ENCODE measurements at regions not wholly inside any gene's neighbourhood (a gene's known extent, or its start where the extent isn't known, plus 50 kb on each side); places are given as distances from the start of the nearest gene placed in this dataset.
"Not testable (repeated sequence)": the region's sequence is repeated elsewhere in the genome, so short reads cannot be mapped to it uniquely, and the experiment has no call there.

GRCh38 chr7:24436131-24436920 is 136.9 kb upstream of the PALS2 start:
- no peak for DNase-seq

- DNase-seq = no peak
These were observed 135.0 kb upstream of the PALS2 start for GRCh38 chr7:24438232-24438631.

DNA sequence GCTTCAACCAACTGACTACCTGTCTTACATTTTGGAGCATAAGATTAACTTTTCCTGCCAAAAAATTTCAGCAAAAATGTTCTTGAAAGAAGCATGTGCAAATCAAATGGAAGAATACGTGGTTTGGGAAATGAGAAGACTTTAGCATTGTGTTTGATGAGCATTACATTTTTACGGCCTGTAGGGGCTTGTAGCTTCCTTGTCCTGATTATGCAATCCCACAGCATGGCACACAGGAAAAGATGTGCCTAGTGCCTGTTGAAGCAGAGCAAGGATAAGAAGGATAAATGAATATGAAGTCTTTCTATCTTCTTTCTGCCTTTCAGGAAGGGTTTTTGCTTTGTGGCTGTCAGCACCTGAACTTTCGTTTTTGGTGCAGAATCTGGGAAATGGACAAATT is 134.1 kb upstream of the PALS2 start:
- not testable (repeated sequence) for DNase-seq

- DNase-seq = no peak
These were observed 132.4 kb upstream of the PALS2 start for GRCh38 chr7:24440892-24441291.

- DNase-seq = no peak
These were observed 131.8 kb upstream of the PALS2 start for GRCh38 chr7:24441314-24442027.

- DNase-seq = peak; percentile 62
These were observed 131.0 kb upstream of the PALS2 start for GRCh38 chr7:24442170-24442777.

GRCh38 chr7:24444666-24445440 is 128.4 kb upstream of the PALS2 start:
- DNase-seq = no peak

DNA sequence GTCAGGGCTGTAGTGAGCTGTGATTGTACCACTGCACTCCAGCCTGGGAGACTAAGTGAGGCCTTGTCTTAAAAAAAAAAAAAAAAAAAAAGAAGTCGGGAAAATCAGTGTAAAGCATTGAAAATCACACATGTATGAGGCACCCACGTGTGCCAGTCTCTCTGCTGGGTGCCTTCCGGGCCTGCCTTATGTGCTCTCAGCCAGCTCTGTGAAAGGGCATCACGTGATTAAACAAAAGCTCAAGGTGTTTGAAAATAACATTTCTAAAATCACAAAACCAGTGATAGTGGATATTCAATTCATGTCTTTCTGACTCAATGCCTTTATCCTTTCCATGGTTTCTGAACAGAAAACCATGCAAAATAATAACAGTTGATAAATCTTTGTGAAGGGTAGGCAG is 125.2 kb upstream of the PALS2 start:
- DNase-seq = no peak

GRCh38 chr7:24449416-24449815 is 123.8 kb upstream of the PALS2 start:
- not testable (repeated sequence) for DNase-seq

DNA sequence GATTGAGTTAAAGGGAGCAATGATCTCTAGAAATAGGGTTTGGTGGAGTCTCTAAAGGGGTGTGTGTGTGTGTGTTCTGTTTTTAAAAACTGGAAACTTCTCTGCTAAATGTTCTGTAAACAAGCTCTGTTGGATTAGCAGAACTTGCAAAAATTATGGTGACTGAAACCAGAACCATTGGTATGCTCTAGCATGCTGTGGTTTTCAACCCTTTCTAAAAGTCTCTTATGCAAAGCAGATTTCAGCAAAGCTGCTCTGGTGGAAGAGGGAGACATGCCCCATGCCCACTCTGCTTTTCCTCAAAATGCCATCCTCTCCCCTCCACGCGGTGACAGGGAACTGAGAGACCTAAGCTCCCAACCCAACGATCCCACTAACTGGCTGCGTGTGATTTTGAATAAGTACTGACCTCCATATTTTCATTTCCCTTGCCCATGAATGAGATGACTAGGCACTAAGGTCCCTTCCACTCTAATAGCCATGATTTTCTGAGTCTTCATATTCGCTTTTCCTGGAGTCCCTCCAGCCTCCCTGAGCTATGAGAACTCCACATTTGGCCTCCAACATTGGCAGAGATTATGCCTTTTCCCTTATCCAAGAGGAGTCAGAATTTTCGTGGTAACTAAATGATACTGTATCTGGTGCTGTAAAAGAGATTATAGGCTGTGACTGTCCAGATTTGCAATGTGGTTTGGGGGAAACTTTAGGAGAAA is 117.3 kb upstream of the PALS2 start:
- DNase-seq = no peak

- no peak for DNase-seq
These were observed 116.6 kb upstream of the PALS2 start for GRCh38 chr7:24456526-24457218.

- no peak for DNase-seq
These were observed 116.1 kb upstream of the PALS2 start for GRCh38 chr7:24457219-24457558.

- no peak for DNase-seq
These were observed 111.1 kb upstream of the PALS2 start for GRCh38 chr7:24462117-24462516.

DNA sequence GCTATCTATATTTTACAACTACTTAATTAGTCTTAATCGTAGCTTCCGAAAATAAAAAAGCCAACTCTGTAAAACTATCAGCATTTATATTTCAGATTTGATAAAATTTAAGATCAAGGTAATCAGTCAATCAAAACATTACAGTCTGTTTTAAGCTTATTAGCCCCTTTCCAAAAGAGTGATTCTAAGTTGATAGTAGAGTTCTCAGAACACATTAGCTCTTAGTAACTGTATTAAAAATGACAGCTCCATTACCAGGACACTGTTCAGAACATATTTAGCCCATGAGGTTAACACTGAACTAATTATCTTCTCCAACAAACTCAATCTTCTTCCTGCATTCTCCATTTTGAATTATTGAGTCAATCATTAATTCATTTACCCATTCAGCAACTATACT is 110.3 kb upstream of the PALS2 start:
- DNase-seq = no peak

GRCh38 chr7:24463474-24463873 is 109.8 kb upstream of the PALS2 start:
- DNase-seq = no peak

- DNase-seq = no peak
These were observed 108.4 kb upstream of the PALS2 start for GRCh38 chr7:24464861-24465260.

- no peak for DNase-seq
These were observed 107.0 kb upstream of the PALS2 start for GRCh38 chr7:24466168-24466768.

GRCh38 chr7:24469118-24469517 is 104.1 kb upstream of the PALS2 start:
- DNase-seq = no peak

DNA sequence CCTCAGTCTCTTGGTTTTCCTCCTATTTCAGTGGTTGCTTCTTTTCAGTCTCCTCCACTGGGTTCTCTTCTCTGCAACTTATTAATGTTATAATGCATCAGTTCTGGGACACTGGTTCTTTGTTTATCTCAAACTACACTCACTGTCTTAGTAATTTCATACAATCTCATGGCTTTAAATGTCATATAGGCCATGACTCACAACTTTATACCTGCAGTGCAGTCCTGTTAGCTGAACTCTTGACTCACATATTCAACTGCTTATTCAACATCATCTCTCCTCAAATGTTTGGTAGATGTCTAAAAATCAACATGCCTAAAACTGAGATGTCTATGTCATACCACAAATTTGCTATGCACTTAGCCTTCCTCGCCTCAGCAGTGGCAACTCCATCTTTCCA is 101.2 kb upstream of the PALS2 start:
- DNase-seq = no peak

- no peak for DNase-seq
These were observed 97.9 kb upstream of the PALS2 start for GRCh38 chr7:24475166-24475961.

DNA sequence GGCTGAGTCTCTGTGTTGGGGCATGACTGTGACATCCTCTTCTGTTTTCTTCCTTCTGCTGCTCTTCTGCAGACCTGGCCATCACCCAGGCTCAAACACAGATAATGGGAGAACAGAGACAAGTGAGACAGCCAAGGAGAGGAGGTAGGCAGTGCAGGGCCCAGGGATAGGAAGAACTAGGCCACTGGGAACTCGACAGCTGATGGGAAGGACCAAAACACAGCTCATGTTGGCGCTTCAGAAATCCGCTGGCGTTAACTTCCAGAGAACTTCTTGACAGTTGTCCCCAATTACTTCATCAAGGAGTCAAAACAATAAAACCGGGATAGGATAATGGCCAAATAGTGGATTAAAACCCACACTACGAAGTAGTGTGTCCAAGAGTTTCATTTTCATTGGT is 97.0 kb upstream of the PALS2 start:
- DNase-seq = no peak

Measured in left hindlimb (tissue), 1 donor.